ENCODE measurements at regions not wholly inside any gene's neighbourhood (a gene's known extent, or its start where the extent isn't known, plus 50 kb on each side); places are given as distances from the start of the nearest gene placed in this dataset.
A peak's percentile ranks its signal among the peaks of the same experiment; 100 is the strongest.
"Not testable (repeated sequence)": the region's sequence is repeated elsewhere in the genome, so short reads cannot be mapped to it uniquely, and the experiment has no call there.

DNA sequence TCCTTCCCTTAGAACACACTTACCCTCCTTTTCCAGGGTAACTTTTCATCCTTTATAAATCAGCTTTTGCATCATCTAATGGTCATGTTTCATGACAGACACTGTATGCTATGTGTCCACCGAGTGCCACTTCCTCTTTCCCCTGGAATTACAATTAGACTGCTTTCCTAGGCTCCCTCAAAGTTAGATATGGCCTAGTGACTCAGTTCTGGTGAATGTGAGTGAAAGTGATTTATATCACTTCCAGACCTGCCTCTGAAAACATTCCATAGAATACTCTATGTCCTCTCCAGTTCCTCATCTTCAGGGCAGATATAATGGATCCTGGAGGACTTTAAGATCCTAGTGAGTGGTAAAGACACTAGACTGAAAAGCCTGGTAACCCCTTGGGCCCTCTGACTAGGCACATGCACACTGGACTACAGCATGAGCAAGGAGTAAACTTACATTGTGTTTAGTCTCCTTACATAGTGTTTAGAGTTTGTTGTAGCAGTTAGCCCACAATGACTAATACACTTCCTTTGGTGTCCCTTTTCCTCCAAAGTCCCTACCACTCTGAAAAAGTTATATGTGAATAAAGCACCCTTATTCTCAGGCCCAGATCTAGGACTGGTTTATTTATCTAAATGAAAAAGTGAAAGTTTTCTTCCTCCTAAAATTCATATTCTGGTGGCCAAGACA, 59.3 kb downstream of the GPR88 start:
- DNase-seq = no peak

- no peak for DNase-seq
These were observed 59.8 kb downstream of the GPR88 start for GRCh38 chr1:100597784-100598183.

- DNase-seq = not testable (repeated sequence)
These were observed 62.4 kb downstream of the GPR88 start for GRCh38 chr1:100600377-100600776.

GRCh38 chr1:100602028-100602427, 64.1 kb downstream of the GPR88 start:
- DNase-seq = not testable (repeated sequence)

GRCh38 chr1:100604372-100604771, 66.4 kb downstream of the GPR88 start:
- no peak for DNase-seq

- no peak for DNase-seq
These were observed 68.5 kb downstream of the GPR88 start for GRCh38 chr1:100606438-100606837.

- DNase-seq = no peak
These were observed 69.8 kb downstream of the GPR88 start for GRCh38 chr1:100607628-100608240.

DNA sequence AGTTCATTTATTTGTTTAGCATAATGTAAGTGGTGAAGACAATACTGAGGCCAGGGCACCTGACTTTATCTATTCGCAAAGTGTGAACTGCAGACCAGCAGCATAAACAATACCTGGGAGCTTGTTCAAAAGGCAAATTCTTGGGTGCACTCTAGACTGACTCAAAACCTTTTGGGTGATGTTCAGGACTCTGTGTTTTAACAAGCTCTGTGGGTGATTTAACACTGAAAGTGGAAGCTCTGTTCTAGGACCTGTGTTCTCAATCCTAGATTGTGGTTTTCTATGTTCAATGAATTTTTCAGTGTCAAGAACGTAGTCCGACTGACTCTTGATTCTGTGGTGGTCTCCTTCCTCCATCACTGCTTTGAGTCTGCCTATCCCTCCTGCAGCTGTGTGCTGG, 71.9 kb downstream of the GPR88 start:
- no peak for DNase-seq

- no peak for DNase-seq
These were observed 73.1 kb downstream of the GPR88 start for GRCh38 chr1:100611086-100611485.

- no peak for DNase-seq
These were observed 74.6 kb downstream of the GPR88 start for GRCh38 chr1:100612540-100612939.

GRCh38 chr1:100613817-100614559, 76.0 kb downstream of the GPR88 start:
- DNase-seq = no peak

- DNase-seq = no peak
These were observed 76.6 kb downstream of the GPR88 start for GRCh38 chr1:100614570-100614969.

GRCh38 chr1:100615686-100616085, 77.7 kb downstream of the GPR88 start:
- DNase-seq = no peak

- DNase-seq = no peak
These were observed 78.2 kb downstream of the GPR88 start for GRCh38 chr1:100616121-100616621.

DNA sequence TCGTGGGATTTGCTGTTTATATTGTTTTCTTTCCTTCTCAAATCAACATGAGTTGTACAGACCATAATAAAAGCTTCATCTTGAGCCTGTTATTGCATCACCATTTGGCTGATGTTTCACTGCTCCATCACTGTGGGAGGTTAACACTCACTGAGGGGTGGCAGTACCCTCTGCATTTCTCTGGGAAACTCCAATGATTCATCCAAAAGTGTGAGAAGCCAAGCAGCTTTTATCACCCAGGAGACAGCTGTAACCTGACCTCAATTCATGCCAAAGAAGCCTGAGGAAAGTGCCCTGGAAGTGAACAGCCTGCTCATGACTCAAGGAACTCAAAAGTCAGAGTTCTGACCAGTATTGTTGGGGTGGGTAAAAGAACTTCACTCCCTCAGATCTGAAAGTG, 84.1 kb downstream of the GPR88 start:
- DNase-seq = peak in 1 of 2 donors; percentile 4

GRCh38 chr1:100622506-100622905, 84.6 kb downstream of the GPR88 start:
- no peak for DNase-seq

DNA sequence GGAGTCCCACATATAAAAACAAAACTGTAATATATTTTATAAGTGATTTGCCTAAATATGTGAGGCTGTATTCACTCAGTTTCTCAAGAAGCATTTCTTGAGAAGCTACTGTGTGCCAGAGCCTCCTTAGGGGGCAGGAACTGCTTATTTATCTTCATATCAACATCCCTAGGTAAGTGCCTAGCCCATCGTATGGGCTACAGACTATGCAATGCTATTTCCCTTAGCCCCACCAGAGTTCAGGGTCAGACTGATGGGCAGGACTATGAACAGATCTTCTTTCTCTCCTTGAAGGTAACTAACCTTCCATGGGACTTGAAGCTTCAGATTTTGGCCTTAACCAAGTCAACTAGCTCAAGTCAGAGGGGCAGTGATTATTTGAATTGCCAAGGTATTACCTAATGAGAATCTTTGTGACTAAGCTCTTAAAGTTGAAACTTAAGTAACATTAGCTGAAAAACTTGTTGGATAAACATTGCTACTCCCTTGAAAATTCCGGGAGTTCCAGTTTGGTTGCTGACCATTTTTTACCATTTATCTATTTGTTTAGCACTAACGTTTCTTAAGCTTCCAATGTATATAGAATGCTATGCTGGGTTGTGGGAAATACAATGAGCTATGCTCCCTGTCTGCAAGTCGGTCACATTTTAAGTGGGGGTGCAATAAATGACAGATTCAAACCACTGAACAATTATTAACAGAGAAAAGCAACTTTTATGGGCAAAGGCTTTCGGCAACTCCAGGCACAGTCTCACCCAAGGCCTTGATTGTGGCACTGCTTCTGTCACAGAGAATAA, 85.2 kb downstream of the GPR88 start:
- no peak for DNase-seq

- DNase-seq = no peak
These were observed 87.1 kb downstream of the GPR88 start for GRCh38 chr1:100624886-100625610.

GRCh38 chr1:100626397-100626796, 88.5 kb downstream of the GPR88 start:
- no peak for DNase-seq

DNA sequence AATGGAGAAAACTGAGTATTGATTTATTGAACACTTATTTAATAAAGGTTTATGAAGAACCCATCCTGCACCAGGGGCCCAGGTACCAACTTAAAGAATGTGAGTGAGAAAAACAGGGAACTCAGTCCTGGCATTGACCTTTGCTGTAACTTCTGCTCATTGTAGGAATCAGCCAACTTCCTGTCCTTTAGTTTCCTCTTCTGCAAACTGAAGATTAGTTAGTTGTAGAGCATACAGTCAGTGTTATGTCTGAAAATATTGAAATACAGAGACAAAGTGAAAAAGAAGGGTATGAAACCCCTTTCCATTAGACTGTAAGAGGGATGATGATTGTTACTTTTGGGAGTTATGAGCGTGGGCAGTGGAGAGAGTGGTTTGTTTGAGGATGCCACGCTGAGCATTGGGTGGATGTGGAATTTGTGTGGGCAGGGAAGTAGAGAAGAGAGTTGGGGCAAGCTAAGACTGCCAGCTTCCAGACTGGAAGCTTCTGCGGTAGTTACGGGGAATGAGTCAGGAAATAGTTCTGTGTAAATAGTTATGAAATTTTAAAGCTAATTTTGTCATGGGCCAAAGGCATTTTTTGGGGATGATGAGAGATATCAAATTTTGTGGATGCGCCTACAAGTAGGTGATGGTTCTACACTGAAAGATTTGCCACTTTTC, 89.2 kb downstream of the GPR88 start:
- DNase-seq = no peak

GRCh38 chr1:100627936-100628335, 90.0 kb downstream of the GPR88 start:
- no peak for DNase-seq

- DNase-seq = no peak
These were observed 90.7 kb downstream of the GPR88 start for GRCh38 chr1:100628631-100629081.

Measured in hippocampal formation (tissue), 2 donors.